ENCODE measurements at regions not wholly inside any gene's neighbourhood (a gene's known extent, or its start where the extent isn't known, plus 50 kb on each side); places are given as distances from the start of the nearest gene placed in this dataset.
A peak's percentile ranks its signal among the peaks of the same experiment; 100 is the strongest.
"Not testable (repeated sequence)": the region's sequence is repeated elsewhere in the genome, so short reads cannot be mapped to it uniquely, and the experiment has no call there.

DNA sequence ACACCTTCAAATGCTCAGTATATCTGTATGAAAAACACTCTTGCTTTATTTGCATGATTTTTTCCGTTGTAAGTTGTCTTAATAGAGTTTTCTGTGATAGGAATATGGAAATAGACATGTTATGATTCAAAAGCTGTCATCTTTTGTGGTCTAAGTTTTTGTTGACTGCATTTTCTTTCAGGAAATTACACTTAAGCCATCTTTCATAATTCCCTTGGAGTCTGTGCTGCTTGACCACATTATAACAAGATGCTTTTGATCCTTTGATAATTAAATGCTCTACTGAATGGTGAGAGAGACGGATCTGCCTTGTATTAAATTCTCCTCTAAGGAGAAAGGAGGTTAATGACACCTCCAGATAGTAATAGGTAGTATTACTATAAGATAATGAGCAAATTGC is 272.8 kb upstream of the DAAM1 start:
- H3K27me3 ChIP-seq (ENCODE audit: insufficient read depth, poor library complexity, severe bottlenecking) = no peaks in the 10 kb centered on the region
- no peaks in the 10 kb centered on the region for H3K36me3 ChIP-seq (ENCODE audit: low read depth)
- no peak overlapping the region for H3K4me3 ChIP-seq (ENCODE audit: severe bottlenecking)
- H3K27ac ChIP-seq (ENCODE audit: poor library complexity, severe bottlenecking) = no peak overlapping the region
- TF ChIP-seq CTCF (IDR thresholded peaks at IDR 0.05; ENCODE audit: poor library complexity, severe bottlenecking) = no peak
- no peak for ATAC-seq (ENCODE audit: low read depth)
- no peak for DNase-seq (ENCODE audit: low spot score)
- H3K4me1 ChIP-seq (ENCODE audit: insufficient read depth, poor library complexity, severe bottlenecking) = peaks cover 15% of the 10 kb centered on the region
- H3K9me3 ChIP-seq (ENCODE audit: severe bottlenecking) = no peaks in the 10 kb centered on the region

DNA sequence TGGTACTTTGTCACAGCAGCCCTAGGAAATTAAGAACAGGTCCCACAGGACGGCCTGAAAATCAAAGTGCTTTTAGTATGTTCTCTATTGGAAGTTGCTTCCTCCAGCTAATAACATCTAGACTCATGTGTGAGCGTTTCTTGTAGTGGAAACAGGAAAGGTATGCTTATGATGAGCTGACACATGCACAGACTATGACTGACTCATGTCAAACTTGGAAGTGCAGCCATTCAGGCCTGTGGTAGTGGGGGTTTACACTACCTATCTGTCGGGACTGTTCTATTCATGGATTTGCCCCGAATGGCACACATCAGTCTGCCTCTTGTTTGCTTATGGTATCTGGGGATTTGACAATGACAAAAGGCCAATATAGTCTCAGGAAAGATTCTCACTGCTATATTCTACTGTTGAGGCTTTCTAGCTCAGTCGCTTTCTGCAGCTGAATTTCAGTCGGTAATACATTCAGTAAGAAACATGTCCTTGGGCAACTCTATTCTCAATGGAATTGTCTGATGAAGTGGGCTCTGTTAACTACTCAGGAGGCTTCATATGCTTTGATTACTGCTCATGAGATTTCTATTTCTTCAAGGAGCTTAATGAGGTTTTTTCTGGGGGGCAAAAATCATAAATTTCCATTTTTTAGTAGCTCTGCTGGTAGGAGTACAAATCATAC is 270.3 kb upstream of the DAAM1 start:
- peak; percentile 100 for ATAC-seq (ENCODE audit: low read depth)
- no peak for DNase-seq (ENCODE audit: low spot score)

DNA sequence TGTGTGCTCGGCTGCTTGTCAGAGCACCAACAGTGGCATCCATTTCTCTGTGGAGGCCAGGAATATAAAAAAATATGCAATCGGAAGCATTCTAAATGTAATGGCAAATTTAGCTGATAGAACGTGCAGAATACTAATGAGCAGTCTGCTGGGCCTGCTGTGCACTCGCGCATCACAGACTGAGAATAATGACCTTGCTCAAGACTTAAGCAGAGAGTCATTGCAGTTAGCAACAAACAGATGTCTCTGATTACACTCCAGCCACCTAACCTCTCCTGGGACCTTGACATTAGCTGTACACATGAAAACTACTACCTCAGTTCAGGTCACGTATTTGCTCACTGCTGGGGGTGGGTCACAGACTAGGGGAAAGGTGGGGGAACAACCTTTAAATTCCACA is 269.2 kb upstream of the DAAM1 start:
- DNase-seq (ENCODE audit: low spot score) (no peak), ATAC-seq (ENCODE audit: low read depth) (no peak)
- no peak overlapping the region for H3K4me3 ChIP-seq (ENCODE audit: severe bottlenecking)
- TF ChIP-seq CTCF (IDR thresholded peaks at IDR 0.05; ENCODE audit: poor library complexity, severe bottlenecking) = no peak
- peaks cover 15% of the 10 kb centered on the region for H3K4me1 ChIP-seq (ENCODE audit: insufficient read depth, poor library complexity, severe bottlenecking)
- no peaks in the 10 kb centered on the region for H3K27me3 ChIP-seq (ENCODE audit: insufficient read depth, poor library complexity, severe bottlenecking)
- no peak overlapping the region for H3K27ac ChIP-seq (ENCODE audit: poor library complexity, severe bottlenecking)
- H3K9me3 ChIP-seq (ENCODE audit: severe bottlenecking) = no peaks in the 10 kb centered on the region
- H3K36me3 ChIP-seq (ENCODE audit: low read depth) = no peaks in the 10 kb centered on the region

More for the DNA sequence above, 270.3 kb upstream of the DAAM1 start:
- Histone ChIP-seq H3K36me3 (ENCODE audit: low read depth) (no peaks in the 10 kb centered on the region), H3K4me1 (ENCODE audit: insufficient read depth, poor library complexity, severe bottlenecking) (peaks cover 15% of the 10 kb centered on the region), H3K27me3 (ENCODE audit: insufficient read depth, poor library complexity, severe bottlenecking) (no peaks in the 10 kb centered on the region), H3K4me3 (ENCODE audit: severe bottlenecking) (no peak overlapping the region), H3K27ac (ENCODE audit: poor library complexity, severe bottlenecking) (peak overlapping the region; percentile 35), H3K9me3 (ENCODE audit: severe bottlenecking) (no peaks in the 10 kb centered on the region)
- no peak for TF ChIP-seq CTCF (IDR thresholded peaks at IDR 0.05; ENCODE audit: poor library complexity, severe bottlenecking)

DNA sequence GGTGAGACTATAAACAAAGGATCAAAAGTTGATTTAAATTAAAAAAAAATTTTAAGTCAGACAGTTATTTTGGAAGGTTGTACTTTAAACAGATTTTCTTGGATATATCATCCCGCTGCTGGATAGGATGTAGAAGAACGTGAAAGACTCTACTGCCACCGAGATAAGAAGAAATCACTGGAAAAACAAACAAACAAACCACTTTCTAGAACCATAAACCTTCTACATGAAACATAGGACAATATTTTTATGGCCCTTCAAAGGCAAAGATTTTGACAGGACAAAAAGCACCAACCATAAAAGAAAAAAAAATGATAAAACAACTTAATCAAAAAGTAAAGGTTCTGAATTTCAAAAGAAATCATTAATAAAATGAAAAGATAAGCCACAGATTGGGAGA is 268.2 kb upstream of the DAAM1 start:
- ATAC-seq (ENCODE audit: low read depth) (no peak), DNase-seq (ENCODE audit: low spot score) (no peak)
- no peaks in the 10 kb centered on the region for H3K36me3 ChIP-seq (ENCODE audit: low read depth)
- H3K27me3 ChIP-seq (ENCODE audit: insufficient read depth, poor library complexity, severe bottlenecking) = no peaks in the 10 kb centered on the region
- no peak overlapping the region for H3K27ac ChIP-seq (ENCODE audit: poor library complexity, severe bottlenecking)
- no peak for TF ChIP-seq CTCF (IDR thresholded peaks at IDR 0.05; ENCODE audit: poor library complexity, severe bottlenecking)
- H3K4me1 ChIP-seq (ENCODE audit: insufficient read depth, poor library complexity, severe bottlenecking) = peaks cover 15% of the 10 kb centered on the region
- no peak overlapping the region for H3K4me3 ChIP-seq (ENCODE audit: severe bottlenecking)
- no peaks in the 10 kb centered on the region for H3K9me3 ChIP-seq (ENCODE audit: severe bottlenecking)

DNA sequence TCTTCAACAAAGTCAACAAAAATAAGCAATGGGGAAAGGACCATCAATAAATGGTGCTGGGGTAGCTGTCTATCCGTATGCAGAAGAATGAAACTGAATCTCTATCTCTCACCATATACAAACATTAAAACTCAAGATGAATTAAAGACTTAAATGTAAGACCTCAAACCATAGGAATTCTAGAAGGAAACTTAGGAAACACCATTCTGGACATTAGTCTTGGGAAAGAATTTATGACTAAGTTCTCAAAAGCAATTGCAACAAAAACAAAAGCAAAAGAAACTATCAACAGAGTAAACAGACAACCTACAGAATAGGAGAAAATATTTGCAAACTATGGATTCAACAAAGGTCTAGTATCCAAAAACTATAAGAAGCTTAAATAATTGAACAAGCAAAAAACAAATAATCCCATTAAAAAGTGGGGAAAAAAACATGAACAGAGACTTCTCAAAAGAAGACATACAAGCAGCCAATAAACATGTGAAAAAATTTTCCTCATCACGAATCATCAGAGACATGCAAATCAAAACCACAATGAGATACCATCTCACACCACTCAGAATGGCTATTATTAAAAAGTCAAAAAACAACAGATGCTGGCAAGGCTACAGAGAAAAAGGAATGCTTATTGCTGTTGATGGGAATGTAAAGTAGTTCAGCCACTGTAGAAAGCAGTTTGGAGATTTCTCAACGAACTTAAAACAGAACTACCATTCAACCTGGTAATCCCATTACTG is 266.1 kb upstream of the DAAM1 start:
- H3K9me3 ChIP-seq (ENCODE audit: severe bottlenecking); DNase-seq (ENCODE audit: low spot score); ATAC-seq (ENCODE audit: low read depth); H3K36me3 ChIP-seq (ENCODE audit: low read depth); H3K27ac ChIP-seq (ENCODE audit: poor library complexity, severe bottlenecking); H3K4me3 ChIP-seq (ENCODE audit: severe bottlenecking); H3K27me3 ChIP-seq (ENCODE audit: insufficient read depth, poor library complexity, severe bottlenecking): not testable (repeated sequence)
- H3K4me1 ChIP-seq (ENCODE audit: insufficient read depth, poor library complexity, severe bottlenecking) = peaks cover 13% of the 10 kb centered on the region

Data from RWPE2 (cell line).